ENCODE measurements at regions not wholly inside any gene's neighbourhood (a gene's known extent, or its start where the extent isn't known, plus 50 kb on each side); places are given as distances from the start of the nearest gene placed in this dataset.

- no peak for TF ChIP-seq CTCF (IDR thresholded peaks at IDR 0.05; ENCODE audit: insufficient read depth, low read length)
- TF ChIP-seq POLR2AphosphoS5 (IDR thresholded peaks at IDR 0.05; ENCODE audit: low read depth), result no peak
- TF ChIP-seq REST (IDR thresholded peaks at IDR 0.05; ENCODE audit: insufficient replicate concordance, low read depth), result no peak
- no peak for TF ChIP-seq GABPA (IDR thresholded peaks at IDR 0.05; ENCODE audit: low read depth)
- TF ChIP-seq SPI1 (IDR thresholded peaks at IDR 0.05; ENCODE audit: borderline replicate concordance, low read depth), result no peak
These were observed 495.5 kb upstream of the SOX9 start for GRCh38 chr17:71625330-71625729.

Measured in HL-60 (cell line).